AG09309 (cell line): ENCODE measurements at regions not wholly inside any gene's neighbourhood (a gene's known extent, or its start where the extent isn't known, plus 50 kb on each side); places are given as distances from the start of the nearest gene placed in this dataset.

Experiments
- DNase-seq: peaks from one replicate; pipeline ENCODE4 v3.0.0-alpha.2; 2010; ENCODE audit warnings: low read depth
- H3K4me3 ChIP-seq: 2 replicates; pipeline ENCODE4 v1.5.1; 2011; ENCODE audit warnings: mild to moderate bottlenecking, low read depth, low read length, moderate library complexity; ENCODE audit not compliant: control insufficient read depth
- TF ChIP-seq, protein P1 (sequence below): IDR thresholded peaks from 2 replicates; pipeline ENCODE4 v1.5.1; 2011; ENCODE audit warnings: mild to moderate bottlenecking, low read depth, low read length, inconsistent platforms; ENCODE audit not compliant: insufficient read depth, control insufficient read depth; ENCODE audit errors: missing control alignments

DNA sequence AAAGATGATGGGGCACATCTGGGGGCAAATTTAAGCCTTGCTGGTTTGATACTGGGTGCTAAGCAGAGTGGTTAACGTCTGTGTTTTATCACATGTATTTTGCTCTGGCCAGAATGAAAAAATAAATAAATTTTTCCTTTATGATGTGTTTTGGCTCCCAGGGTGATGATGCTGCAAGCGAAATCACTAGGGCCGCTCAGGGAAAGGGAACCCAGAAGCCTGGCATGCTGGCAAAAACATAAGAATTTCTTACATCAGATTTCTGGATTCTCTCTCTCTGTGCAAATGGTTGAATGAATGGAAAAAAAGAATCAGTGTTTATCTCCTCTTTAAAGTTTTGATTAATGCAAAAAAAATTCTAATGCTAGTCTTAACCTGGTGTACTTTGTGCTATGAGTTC, 1975.2 kb upstream of the C9orf72 start:
- no peak for DNase-seq
- TF ChIP-seq, protein P1, sequence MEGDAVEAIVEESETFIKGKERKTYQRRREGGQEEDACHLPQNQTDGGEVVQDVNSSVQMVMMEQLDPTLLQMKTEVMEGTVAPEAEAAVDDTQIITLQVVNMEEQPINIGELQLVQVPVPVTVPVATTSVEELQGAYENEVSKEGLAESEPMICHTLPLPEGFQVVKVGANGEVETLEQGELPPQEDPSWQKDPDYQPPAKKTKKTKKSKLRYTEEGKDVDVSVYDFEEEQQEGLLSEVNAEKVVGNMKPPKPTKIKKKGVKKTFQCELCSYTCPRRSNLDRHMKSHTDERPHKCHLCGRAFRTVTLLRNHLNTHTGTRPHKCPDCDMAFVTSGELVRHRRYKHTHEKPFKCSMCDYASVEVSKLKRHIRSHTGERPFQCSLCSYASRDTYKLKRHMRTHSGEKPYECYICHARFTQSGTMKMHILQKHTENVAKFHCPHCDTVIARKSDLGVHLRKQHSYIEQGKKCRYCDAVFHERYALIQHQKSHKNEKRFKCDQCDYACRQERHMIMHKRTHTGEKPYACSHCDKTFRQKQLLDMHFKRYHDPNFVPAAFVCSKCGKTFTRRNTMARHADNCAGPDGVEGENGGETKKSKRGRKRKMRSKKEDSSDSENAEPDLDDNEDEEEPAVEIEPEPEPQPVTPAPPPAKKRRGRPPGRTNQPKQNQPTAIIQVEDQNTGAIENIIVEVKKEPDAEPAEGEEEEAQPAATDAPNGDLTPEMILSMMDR = no peak
- no peak overlapping the region for H3K4me3 ChIP-seq

DNA sequence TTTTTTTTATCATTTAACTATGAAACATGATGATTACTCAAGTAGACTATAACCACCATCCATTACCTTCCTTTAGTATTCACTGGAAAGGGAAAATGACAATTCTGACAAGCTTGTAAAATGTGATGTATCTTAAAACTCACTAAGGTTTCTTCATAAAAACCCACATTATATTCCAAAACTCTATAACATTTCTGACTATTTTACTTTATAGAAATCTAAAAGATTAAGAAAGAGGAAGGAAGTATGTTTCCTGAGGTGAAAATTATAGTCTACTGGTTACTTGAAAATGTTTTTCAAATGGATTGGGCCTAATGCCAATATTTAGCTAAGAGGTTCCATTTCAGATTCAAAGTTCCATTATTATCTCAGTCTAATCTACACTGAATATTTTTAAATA, 1982.2 kb upstream of the C9orf72 start:
- H3K4me3 ChIP-seq = no peak overlapping the region
- DNase-seq = no peak
- TF ChIP-seq, protein P1 = no peak

DNA sequence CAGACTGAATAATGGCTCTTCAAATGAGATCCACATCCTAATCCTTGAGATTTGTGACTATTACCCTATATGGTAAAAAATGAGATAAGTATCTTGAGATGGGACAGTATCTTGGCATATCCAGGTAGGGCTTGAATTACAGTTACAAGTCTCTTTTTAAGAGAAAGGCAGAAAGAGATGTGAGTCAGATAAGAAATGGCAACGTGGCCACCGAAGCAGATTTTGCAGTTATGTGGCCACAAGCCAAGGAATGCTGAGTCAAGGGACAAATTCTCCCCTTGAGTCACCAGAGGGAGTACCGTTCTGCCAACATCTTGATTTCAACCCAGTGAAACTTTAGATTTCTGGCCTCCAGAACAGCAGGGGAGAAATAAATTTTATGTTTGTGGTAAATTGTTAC, 1983.0 kb upstream of the C9orf72 start:
- no peak overlapping the region for H3K4me3 ChIP-seq
- DNase-seq = no peak
- TF ChIP-seq, protein P1 = no peak

DNA sequence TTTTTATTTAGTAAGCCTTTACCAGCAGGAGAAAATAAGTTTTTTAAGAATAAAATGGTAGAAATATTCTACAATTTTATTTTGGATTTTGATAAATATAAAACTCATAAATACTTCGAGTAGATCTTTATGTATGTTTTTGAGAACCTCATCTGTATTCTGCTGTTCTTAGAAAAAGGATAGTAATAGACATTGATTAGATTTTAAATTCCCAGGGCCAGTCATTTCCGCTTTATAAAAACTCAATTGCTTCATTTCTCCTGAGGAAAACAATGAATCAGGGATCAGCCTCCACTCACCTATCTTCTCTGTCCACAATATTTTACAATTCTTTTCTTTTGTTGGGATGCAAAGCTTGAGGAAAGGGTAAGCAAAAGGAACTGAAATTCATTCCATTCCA, 1983.5 kb upstream of the C9orf72 start:
- TF ChIP-seq, protein P1 = no peak

DNA sequence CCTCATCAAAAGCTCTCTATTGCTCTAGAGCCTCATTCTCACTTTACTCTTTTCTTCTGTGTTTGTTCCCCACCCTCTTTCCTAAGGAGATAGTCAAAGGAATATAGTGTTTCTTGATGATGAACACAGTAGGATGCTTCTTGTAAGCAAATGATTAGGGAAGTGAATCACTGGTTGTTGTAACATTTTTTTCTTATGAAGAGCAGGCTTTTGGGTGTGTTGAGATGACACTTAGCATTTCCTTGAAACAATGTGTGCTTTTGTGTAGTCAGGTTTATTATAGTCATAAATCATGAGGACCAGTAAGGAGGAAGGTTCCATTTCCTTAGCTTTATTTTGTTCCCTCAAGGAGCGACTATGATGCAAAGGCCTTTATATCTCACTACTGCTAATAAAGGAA, 1991.3 kb upstream of the C9orf72 start:
- no peak for DNase-seq
- TF ChIP-seq, protein P1 = no peak
- H3K4me3 ChIP-seq = no peak overlapping the region

More for the DNA sequence above, 1983.5 kb upstream of the C9orf72 start:
- no peak for DNase-seq
- H3K4me3 ChIP-seq = no peak overlapping the region

DNA sequence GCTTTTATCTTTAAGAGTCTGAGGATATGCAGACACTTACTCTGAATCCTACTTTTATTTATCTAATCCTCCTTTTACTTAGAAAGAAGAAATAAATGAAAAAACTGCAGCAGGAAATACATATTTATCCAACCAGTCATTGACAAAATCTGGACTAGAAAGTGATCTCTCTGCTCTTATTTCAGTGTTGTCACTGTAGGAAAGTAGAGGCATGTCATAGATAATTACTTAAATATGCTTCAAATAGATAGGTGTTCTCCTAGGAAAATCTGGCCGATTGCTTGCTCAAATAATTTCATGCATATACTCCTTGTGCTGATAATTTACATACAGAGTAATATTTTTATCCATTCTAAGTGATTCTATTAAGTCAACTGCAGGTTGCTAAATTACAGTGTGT, 2001.9 kb upstream of the C9orf72 start:
- DNase-seq = no peak
- no peak overlapping the region for H3K4me3 ChIP-seq
- TF ChIP-seq, protein P1 = no peak

DNA sequence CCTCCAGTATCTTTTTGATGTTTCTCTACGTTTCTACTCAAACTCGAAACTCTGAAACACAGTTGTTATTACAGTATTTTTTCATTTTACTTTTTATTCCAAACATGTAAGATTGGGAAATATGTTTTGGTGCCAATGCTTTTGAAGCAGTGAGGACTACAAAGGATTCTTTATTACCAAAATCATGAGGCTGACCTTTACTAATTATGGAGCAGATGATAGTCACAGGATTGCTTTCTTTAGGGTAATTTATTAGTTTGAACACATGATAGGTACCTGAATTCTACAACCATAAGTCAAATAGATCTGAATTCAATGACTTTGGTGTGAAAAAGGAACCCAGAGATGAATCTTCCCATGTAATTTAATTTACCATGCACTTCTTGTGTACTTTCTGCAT, 2015.1 kb upstream of the C9orf72 start:
- TF ChIP-seq, protein P1 = no peak
- DNase-seq = no peak
- H3K4me3 ChIP-seq = no peak overlapping the region
